ENCODE measurements at regions not wholly inside any gene's neighbourhood (a gene's known extent, or its start where the extent isn't known, plus 50 kb on each side); places are given as distances from the start of the nearest gene placed in this dataset.
"Not testable (repeated sequence)": the region's sequence is repeated elsewhere in the genome, so short reads cannot be mapped to it uniquely, and the experiment has no call there.

GRCh38 chr14:88929656-88930436 is 105.4 kb downstream of the TTC8 start:
- no peak for DNase-seq (ENCODE audit: low spot score)

- DNase-seq (ENCODE audit: low spot score) = no peak
Measured at GRCh38 chr14:88931321-88932110, 107.1 kb downstream of the TTC8 start.

GRCh38 chr14:88933191-88933590 is 108.7 kb downstream of the TTC8 start:
- no peak for DNase-seq (ENCODE audit: low spot score)

- DNase-seq (ENCODE audit: low spot score) = no peak
Measured at GRCh38 chr14:88934351-88934806, 109.9 kb downstream of the TTC8 start.

- DNase-seq (ENCODE audit: low spot score) = no peak
Measured at GRCh38 chr14:88935083-88935482, 110.6 kb downstream of the TTC8 start.

- no peak for DNase-seq (ENCODE audit: low spot score)
Measured at GRCh38 chr14:88937706-88938105, 113.3 kb downstream of the TTC8 start.

- DNase-seq (ENCODE audit: low spot score) = no peak
Measured at GRCh38 chr14:88940671-88941070, 116.2 kb downstream of the TTC8 start.

GRCh38 chr14:88941414-88941813 is 117.0 kb downstream of the TTC8 start:
- no peak for DNase-seq (ENCODE audit: low spot score)

GRCh38 chr14:88947646-88948598 is 123.5 kb downstream of the TTC8 start:
- no peak for DNase-seq (ENCODE audit: low spot score)

GRCh38 chr14:88950069-88950468 is 125.6 kb downstream of the TTC8 start:
- DNase-seq (ENCODE audit: low spot score) = no peak

GRCh38 chr14:88951370-88951769 is 126.9 kb downstream of the TTC8 start:
- no peak for DNase-seq (ENCODE audit: low spot score)

GRCh38 chr14:88952901-88953300 is 128.4 kb downstream of the TTC8 start:
- no peak for DNase-seq (ENCODE audit: low spot score)

GRCh38 chr14:88955455-88955854 is 131.0 kb downstream of the TTC8 start:
- DNase-seq (ENCODE audit: low spot score) = no peak

- no peak for DNase-seq (ENCODE audit: low spot score)
Measured at GRCh38 chr14:88960496-88960895, 136.0 kb downstream of the TTC8 start.

- DNase-seq (ENCODE audit: low spot score) = no peak
Measured at GRCh38 chr14:88961214-88961613, 136.8 kb downstream of the TTC8 start.

GRCh38 chr14:88962356-88962755 is 137.9 kb downstream of the TTC8 start:
- DNase-seq (ENCODE audit: low spot score) = no peak

- DNase-seq (ENCODE audit: low spot score) = no peak
Measured at GRCh38 chr14:88967299-88967698, 142.8 kb downstream of the TTC8 start.

- DNase-seq (ENCODE audit: low spot score) = no peak
Measured at GRCh38 chr14:88975043-88975830, 150.8 kb downstream of the TTC8 start.

GRCh38 chr14:88975926-88976325 is 151.5 kb downstream of the TTC8 start:
- no peak for DNase-seq (ENCODE audit: low spot score)

- DNase-seq (ENCODE audit: low spot score) = not testable (repeated sequence)
Measured at GRCh38 chr14:88980907-88981306, 156.5 kb downstream of the TTC8 start.

- no peak for DNase-seq (ENCODE audit: low spot score)
Measured at GRCh38 chr14:88981948-88982347, 157.5 kb downstream of the TTC8 start.
